Ascending aorta (tissue), 2 donors: ENCODE measurements at regions not wholly inside any gene's neighbourhood (a gene's known extent, or its start where the extent isn't known, plus 50 kb on each side); places are given as distances from the start of the nearest gene placed in this dataset.

Source experiments
- DNase-seq, 2 donors: peaks; one replicate each; pipeline ENCODE4 v3.0.0-alpha.2; 2019; ENCODE audit warnings: low spot score in 2 of 2
- H3K27ac ChIP-seq, 2 donors: fragments of 200-600 bp; sonication (generic); one replicate each; pipeline ENCODE4 v1.5.1; 2016 to 2017; ENCODE audit warnings: mild to moderate bottlenecking in 1 of 2
- H3K27me3 ChIP-seq: fragments of 200-600 bp; sonication (generic); one replicate; pipeline ENCODE4 v1.5.1; 2017
- H3K36me3 ChIP-seq, 2 donors: fragments of 200-600 bp; sonication (generic); one replicate each; pipeline ENCODE4 v1.5.1; 2016
- H3K4me1 ChIP-seq, 2 donors: fragments of 200-600 bp; sonication (generic); one replicate each; pipeline ENCODE4 v1.5.1; 2016 to 2017; ENCODE audit warnings: mild to moderate bottlenecking in 1 of 2
- H3K4me3 ChIP-seq, 2 donors: fragments of 200-600 bp; sonication (generic); one replicate each; pipeline ENCODE4 v1.5.1; 2016 to 2017; ENCODE audit warnings: mild to moderate bottlenecking in 1 of 2
- H3K9me3 ChIP-seq, 2 donors: fragments of 200-600 bp; sonication (generic); one replicate each; pipeline ENCODE4 v1.5.1; 2016
- intact Hi-C: fragments of 100-400 bp; cut with DNase I; formaldehyde crosslinking; loops from one replicate; pipeline ENCODE4 v1.15.1; 2023
- TF ChIP-seq, protein P1 (sequence below), 3 experiments: fragments of 200-600 bp in 2 of 3; fragments of 450-650 bp in 1 of 3; sonication (generic) in 2 of 3; IDR thresholded peaks; one replicate each; pipeline ENCODE4 v1.5.1; 2016 to 2019; ENCODE audit warnings: antibody characterized with exemption in 3 of 3, mild to moderate bottlenecking in 1 of 3, moderate library complexity in 1 of 3

- Histone ChIP-seq H3K27me3 (no peaks in the 10 kb centered on the region), H3K36me3 (peaks cover 12 to 31% of the 10 kb centered on the region in 2 donors), H3K9me3 (no peaks in the 10 kb centered on the region), H3K4me3 (no peak overlapping the region), H3K27ac (no peak overlapping the region), H3K4me1 (peaks cover 0 to 8% of the 10 kb centered on the region in 2 donors)
- TF ChIP-seq, protein P1, sequence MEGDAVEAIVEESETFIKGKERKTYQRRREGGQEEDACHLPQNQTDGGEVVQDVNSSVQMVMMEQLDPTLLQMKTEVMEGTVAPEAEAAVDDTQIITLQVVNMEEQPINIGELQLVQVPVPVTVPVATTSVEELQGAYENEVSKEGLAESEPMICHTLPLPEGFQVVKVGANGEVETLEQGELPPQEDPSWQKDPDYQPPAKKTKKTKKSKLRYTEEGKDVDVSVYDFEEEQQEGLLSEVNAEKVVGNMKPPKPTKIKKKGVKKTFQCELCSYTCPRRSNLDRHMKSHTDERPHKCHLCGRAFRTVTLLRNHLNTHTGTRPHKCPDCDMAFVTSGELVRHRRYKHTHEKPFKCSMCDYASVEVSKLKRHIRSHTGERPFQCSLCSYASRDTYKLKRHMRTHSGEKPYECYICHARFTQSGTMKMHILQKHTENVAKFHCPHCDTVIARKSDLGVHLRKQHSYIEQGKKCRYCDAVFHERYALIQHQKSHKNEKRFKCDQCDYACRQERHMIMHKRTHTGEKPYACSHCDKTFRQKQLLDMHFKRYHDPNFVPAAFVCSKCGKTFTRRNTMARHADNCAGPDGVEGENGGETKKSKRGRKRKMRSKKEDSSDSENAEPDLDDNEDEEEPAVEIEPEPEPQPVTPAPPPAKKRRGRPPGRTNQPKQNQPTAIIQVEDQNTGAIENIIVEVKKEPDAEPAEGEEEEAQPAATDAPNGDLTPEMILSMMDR (IDR thresholded peaks at IDR 0.05), result no peak
- no peak for DNase-seq
- intact Hi-C loops, result no loop called here
Observed at GRCh38 chr1:65050735-65051134, 84.4 kb upstream of the JAK1 start.

GRCh38 chr1:65054481-65054880 is 88.1 kb upstream of the JAK1 start:
- H3K27ac ChIP-seq, result no peak overlapping the region
- H3K4me3 ChIP-seq, result no peak overlapping the region
- TF ChIP-seq, protein P1 (IDR thresholded peaks at IDR 0.05), result no peak
- H3K9me3 ChIP-seq, result no peaks in the 10 kb centered on the region
- H3K27me3 ChIP-seq, result no peaks in the 10 kb centered on the region
- DNase-seq, result no peak
- peaks cover 34 to 59% of the 10 kb centered on the region in 2 donors for H3K36me3 ChIP-seq
- H3K4me1 ChIP-seq, result peaks cover 3 to 7% of the 10 kb centered on the region in 2 donors
- intact Hi-C loops, result no loop called here

- H3K27me3 ChIP-seq, result no peaks in the 10 kb centered on the region
- DNase-seq, result no peak
- H3K4me1 ChIP-seq, result peaks cover 3 to 12% of the 10 kb centered on the region in 2 donors
- H3K36me3 ChIP-seq, result peaks cover 34 to 59% of the 10 kb centered on the region in 2 donors
- peak overlapping the region in 1 of 2 donors; percentile 24 for H3K27ac ChIP-seq
- no peak overlapping the region for H3K4me3 ChIP-seq
- TF ChIP-seq, protein P1 (IDR thresholded peaks at IDR 0.05), result no peak
- intact Hi-C loops, result no loop called here
- no peaks in the 10 kb centered on the region for H3K9me3 ChIP-seq
Observed at GRCh38 chr1:65055747-65056146, 89.4 kb upstream of the JAK1 start.

DNA sequence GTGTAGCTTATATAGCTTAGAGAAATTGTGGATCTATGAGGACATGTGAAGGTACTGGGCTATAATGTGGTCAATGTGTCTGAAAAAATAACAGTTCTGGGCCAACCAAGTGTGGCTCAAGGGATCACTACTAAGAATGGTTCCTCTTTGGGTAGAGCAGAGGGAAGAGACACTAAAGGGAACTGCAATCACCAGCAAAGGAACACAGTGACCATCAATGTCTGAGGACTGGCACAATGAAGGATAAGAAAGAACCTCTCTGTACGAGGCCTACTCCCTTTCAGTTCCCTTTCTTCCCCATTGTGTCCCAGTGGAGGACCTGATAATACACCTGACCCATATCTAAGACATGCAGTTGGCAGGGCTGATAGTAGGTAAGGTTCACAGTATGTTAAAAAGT is 89.9 kb upstream of the JAK1 start:
- peaks cover 3 to 12% of the 10 kb centered on the region in 2 donors for H3K4me1 ChIP-seq

GRCh38 chr1:65056866-65057265 is 90.5 kb upstream of the JAK1 start:
- intact Hi-C loops, result no loop called here
- H3K27ac ChIP-seq, result no peak overlapping the region

More for the DNA sequence above, 89.9 kb upstream of the JAK1 start:
- no peak for DNase-seq
- Histone ChIP-seq H3K36me3 (peaks cover 34 to 59% of the 10 kb centered on the region in 2 donors), H3K27me3 (no peaks in the 10 kb centered on the region), H3K4me3 (no peak overlapping the region), H3K27ac (peak overlapping the region in 1 of 2 donors; percentile 24), H3K9me3 (no peaks in the 10 kb centered on the region)
- intact Hi-C loops, result no loop called here
- TF ChIP-seq, protein P1 (IDR thresholded peaks at IDR 0.05), result no peak

More at GRCh38 chr1:65056866-65057265, 90.5 kb upstream of the JAK1 start:
- no peak for DNase-seq
- Histone ChIP-seq H3K4me3 (no peak overlapping the region), H3K9me3 (no peaks in the 10 kb centered on the region), H3K4me1 (peaks cover 3 to 12% of the 10 kb centered on the region in 2 donors), H3K36me3 (peaks cover 34 to 56% of the 10 kb centered on the region in 2 donors), H3K27me3 (no peaks in the 10 kb centered on the region)
- TF ChIP-seq, protein P1 (IDR thresholded peaks at IDR 0.05), result no peak
